ENCODE measurements at regions not wholly inside any gene's neighbourhood (a gene's known extent, or its start where the extent isn't known, plus 50 kb on each side); places are given as distances from the start of the nearest gene placed in this dataset.

DNA sequence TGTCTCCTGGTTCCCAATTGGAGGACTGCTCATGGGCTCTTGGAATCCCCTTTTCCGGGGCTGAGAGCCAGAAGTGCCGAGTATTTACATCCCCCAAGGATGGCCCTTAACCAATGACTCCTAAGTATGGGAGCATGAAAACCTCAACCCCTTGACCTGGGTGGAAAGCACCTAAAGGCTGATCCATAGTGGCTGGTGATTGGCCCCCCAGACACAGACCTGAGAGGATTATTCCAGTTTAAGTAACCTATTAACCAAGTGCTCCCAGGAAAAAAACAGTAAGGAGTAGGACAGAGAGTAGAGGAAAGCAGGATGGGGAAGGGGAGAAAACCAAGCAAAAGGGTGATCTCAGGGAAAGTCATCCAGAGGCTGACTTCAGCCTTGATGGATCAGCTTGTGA is 206.1 kb upstream of the RND3 start:
- Mint-ChIP-seq H3K9me3 (peaks cover 0 to 3% (median 0%) of the 10 kb centered on the region in 8 donors), H3K4me1 (no peaks in the 10 kb centered on the region), H3K27me3 (no peaks in the 10 kb centered on the region), H3K4me3 (no peak overlapping the region), H3K27ac (no peak overlapping the region), H3K36me3 (no peaks in the 10 kb centered on the region)
- Histone ChIP-seq H3K4me3 (ENCODE audit: low read length in 2 of 2) (no peak overlapping the region), H3K27me3 (ENCODE audit: insufficient read depth, low read length) (no peaks in the 10 kb centered on the region), H3K36me3 (ENCODE audit: insufficient read depth, low read length) (no peaks in the 10 kb centered on the region), H3K9me3 (ENCODE audit: control insufficient read depth in 1 of 2, low read length in 2 of 2) (no peaks in the 10 kb centered on the region), H3K4me1 (ENCODE audit: insufficient read depth, low read length) (no peaks in the 10 kb centered on the region), H3K27ac (ENCODE audit: low read depth, low read length) (no peak overlapping the region)
- CTCF ChIA-PET (ENCODE audit: partially characterized antibody) = no interaction called here
- POLR2A ChIA-PET (ENCODE audit: partially characterized antibody) = no interaction called here
- DNase-seq = no peak
- intact Hi-C loops (cut with micrococcal nuclease) = no loop called here

DNA sequence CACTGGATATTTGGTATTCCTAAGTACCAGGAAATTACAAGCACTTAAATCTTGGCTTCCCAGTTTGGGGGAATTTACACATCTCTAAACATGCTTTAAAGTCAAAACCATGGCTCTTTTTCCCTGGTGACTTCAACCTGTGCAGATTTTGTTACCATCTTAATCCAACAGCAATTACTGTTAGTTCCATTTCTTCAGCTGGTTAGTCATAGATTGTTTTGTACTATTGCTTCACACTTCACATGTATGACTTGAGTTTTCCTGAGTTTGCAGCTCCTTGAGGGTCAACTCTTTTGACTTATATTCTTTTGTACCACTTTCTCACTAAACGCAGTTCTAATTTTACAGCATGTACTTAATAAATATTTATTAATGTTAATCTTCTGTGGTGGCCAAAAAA is 203.4 kb upstream of the RND3 start:
- H3K27me3 Mint-ChIP-seq = no peaks in the 10 kb centered on the region
- no peaks in the 10 kb centered on the region for H3K4me1 Mint-ChIP-seq
- intact Hi-C loops (cut with micrococcal nuclease) = no loop called here
- ChIA-PET CTCF (ENCODE audit: partially characterized antibody) (no interaction called here), POLR2A (ENCODE audit: partially characterized antibody) (no interaction called here)
- H3K9me3 ChIP-seq (ENCODE audit: control insufficient read depth in 1 of 2, low read length in 2 of 2) = no peaks in the 10 kb centered on the region
- H3K9me3 Mint-ChIP-seq = peaks cover 0 to 2% (median 0%) of the 10 kb centered on the region in 8 donors
- H3K36me3 ChIP-seq (ENCODE audit: insufficient read depth, low read length) = no peaks in the 10 kb centered on the region
- H3K4me3 ChIP-seq (ENCODE audit: low read length in 2 of 2) = no peak overlapping the region
- H3K36me3 Mint-ChIP-seq = no peaks in the 10 kb centered on the region
- H3K27ac Mint-ChIP-seq = no peak overlapping the region
- H3K27me3 ChIP-seq (ENCODE audit: insufficient read depth, low read length) = no peaks in the 10 kb centered on the region
- H3K4me3 Mint-ChIP-seq = no peak overlapping the region
- H3K27ac ChIP-seq (ENCODE audit: low read depth, low read length) = no peak overlapping the region
- H3K4me1 ChIP-seq (ENCODE audit: insufficient read depth, low read length) = no peaks in the 10 kb centered on the region
- DNase-seq = no peak

DNA sequence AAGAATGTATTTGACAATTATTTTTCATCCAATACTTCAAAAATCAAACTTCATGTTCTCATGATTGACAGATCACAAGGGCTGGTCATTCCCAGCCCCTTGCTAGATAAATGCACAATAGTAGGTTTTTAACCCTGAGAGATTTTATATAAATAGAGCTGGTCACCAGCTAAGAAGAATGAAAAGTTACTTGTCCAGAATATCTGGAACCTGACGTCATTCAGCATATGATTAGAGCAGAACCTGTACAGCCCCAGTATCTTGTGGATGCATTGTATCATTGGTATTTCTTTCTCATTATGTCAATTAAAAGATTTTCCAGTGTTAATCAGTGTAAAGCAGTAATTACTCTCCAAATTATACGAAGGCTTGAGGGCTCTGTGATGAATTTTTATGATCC is 202.8 kb upstream of the RND3 start:
- no peaks in the 10 kb centered on the region for H3K27me3 Mint-ChIP-seq
- DNase-seq = no peak
- POLR2A ChIA-PET (ENCODE audit: partially characterized antibody) = no interaction called here
- CTCF ChIA-PET (ENCODE audit: partially characterized antibody) = no interaction called here
- Histone ChIP-seq H3K27ac (ENCODE audit: low read depth, low read length) (no peak overlapping the region), H3K9me3 (ENCODE audit: control insufficient read depth in 1 of 2, low read length in 2 of 2) (no peaks in the 10 kb centered on the region), H3K27me3 (ENCODE audit: insufficient read depth, low read length) (no peaks in the 10 kb centered on the region), H3K36me3 (ENCODE audit: insufficient read depth, low read length) (no peaks in the 10 kb centered on the region), H3K4me3 (ENCODE audit: low read length in 2 of 2) (no peak overlapping the region), H3K4me1 (ENCODE audit: insufficient read depth, low read length) (no peaks in the 10 kb centered on the region)
- no peak overlapping the region for H3K4me3 Mint-ChIP-seq
- intact Hi-C loops (cut with micrococcal nuclease) = no loop called here
- H3K4me1 Mint-ChIP-seq = no peaks in the 10 kb centered on the region
- H3K27ac Mint-ChIP-seq = no peak overlapping the region
- H3K9me3 Mint-ChIP-seq = no peaks in the 10 kb centered on the region
- H3K36me3 Mint-ChIP-seq = no peaks in the 10 kb centered on the region

DNA sequence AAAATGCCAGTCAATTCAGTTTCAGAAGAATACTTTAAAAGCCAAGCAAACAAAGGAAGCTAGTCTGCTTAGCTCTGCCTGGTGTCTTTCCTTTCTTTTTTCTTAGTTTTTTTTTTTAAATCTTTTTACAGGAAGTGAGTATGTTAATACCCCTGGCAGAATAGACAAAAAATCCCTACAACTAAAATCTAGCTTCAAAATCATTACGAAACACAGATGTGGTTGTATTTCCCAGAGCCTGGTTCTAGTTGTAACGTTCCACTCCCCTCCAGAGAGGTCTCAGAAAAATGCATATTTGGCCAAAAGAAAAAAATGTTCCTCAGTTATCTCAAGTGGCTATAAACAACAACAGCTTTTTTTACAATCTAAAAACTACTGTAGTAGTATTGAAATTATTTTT is 202.1 kb upstream of the RND3 start:
- H3K4me3 ChIP-seq (ENCODE audit: low read length in 2 of 2) = no peak overlapping the region
- Mint-ChIP-seq H3K4me1 (no peaks in the 10 kb centered on the region), H3K9me3 (no peaks in the 10 kb centered on the region), H3K36me3 (no peaks in the 10 kb centered on the region), H3K27me3 (no peaks in the 10 kb centered on the region), H3K4me3 (no peak overlapping the region), H3K27ac (no peak overlapping the region)
- intact Hi-C loops (cut with micrococcal nuclease) = no loop called here
- CTCF ChIA-PET (ENCODE audit: partially characterized antibody) = no interaction called here
- H3K36me3 ChIP-seq (ENCODE audit: insufficient read depth, low read length) = no peaks in the 10 kb centered on the region
- no peak overlapping the region for H3K27ac ChIP-seq (ENCODE audit: low read depth, low read length)
- POLR2A ChIA-PET (ENCODE audit: partially characterized antibody) = no interaction called here
- no peaks in the 10 kb centered on the region for H3K4me1 ChIP-seq (ENCODE audit: insufficient read depth, low read length)
- H3K27me3 ChIP-seq (ENCODE audit: insufficient read depth, low read length) = no peaks in the 10 kb centered on the region
- no peak for DNase-seq
- H3K9me3 ChIP-seq (ENCODE audit: control insufficient read depth in 1 of 2, low read length in 2 of 2) = no peaks in the 10 kb centered on the region

DNA sequence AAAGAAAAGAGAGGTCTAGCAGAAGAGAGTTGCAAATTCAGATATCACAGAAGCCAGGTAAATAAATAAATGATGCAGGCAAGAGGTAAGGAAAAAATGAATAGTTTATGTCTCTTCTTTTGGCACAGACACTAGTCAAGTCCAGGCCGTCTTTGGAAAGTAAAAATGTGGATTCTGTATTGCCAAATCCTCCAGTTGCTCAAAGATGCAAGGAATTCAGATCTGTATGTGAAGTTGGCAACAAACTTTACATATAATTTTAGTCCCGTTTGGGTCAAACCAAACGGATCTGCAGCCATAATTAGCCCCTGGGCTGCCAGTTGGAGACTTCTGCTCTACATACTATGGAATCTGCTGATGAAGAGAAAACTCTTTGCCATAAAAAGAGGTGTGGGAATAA is 200.5 kb upstream of the RND3 start:
- no peaks in the 10 kb centered on the region for H3K4me1 Mint-ChIP-seq
- H3K27ac Mint-ChIP-seq = no peak overlapping the region
- Histone ChIP-seq H3K27ac (ENCODE audit: low read depth, low read length) (no peak overlapping the region), H3K9me3 (ENCODE audit: control insufficient read depth in 1 of 2, low read length in 2 of 2) (no peaks in the 10 kb centered on the region), H3K36me3 (ENCODE audit: insufficient read depth, low read length) (no peaks in the 10 kb centered on the region), H3K4me3 (ENCODE audit: low read length in 2 of 2) (no peak overlapping the region), H3K27me3 (ENCODE audit: insufficient read depth, low read length) (no peaks in the 10 kb centered on the region), H3K4me1 (ENCODE audit: insufficient read depth, low read length) (no peaks in the 10 kb centered on the region)
- no peaks in the 10 kb centered on the region for H3K9me3 Mint-ChIP-seq
- no peaks in the 10 kb centered on the region for H3K36me3 Mint-ChIP-seq
- H3K27me3 Mint-ChIP-seq = no peaks in the 10 kb centered on the region
- no peak overlapping the region for H3K4me3 Mint-ChIP-seq
- intact Hi-C loops (cut with micrococcal nuclease) = no loop called here
- no peak for DNase-seq
- CTCF ChIA-PET (ENCODE audit: partially characterized antibody) = no interaction called here
- POLR2A ChIA-PET (ENCODE audit: partially characterized antibody) = no interaction called here

DNA sequence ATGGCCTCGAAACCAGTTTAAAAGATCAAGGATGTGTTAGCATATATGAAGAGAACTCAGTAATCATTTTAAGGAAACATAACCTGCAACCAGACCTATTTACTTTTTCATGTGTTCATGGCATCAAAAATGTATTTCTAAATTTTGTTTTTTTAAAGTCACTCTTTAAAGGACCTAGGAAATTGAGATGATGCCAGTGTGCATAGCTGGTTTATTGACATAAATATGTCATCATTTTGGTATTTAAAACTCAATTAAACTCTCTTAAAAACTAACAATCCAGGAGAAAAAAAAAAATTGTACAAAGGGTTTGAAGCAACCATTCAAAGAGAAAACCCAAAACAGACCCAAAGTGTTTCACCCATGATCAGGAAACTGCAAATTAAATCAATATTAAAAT is 198.9 kb upstream of the RND3 start:
- no peaks in the 10 kb centered on the region for H3K36me3 ChIP-seq (ENCODE audit: insufficient read depth, low read length)
- no peaks in the 10 kb centered on the region for H3K27me3 Mint-ChIP-seq
- no peaks in the 10 kb centered on the region for H3K27me3 ChIP-seq (ENCODE audit: insufficient read depth, low read length)
- no peaks in the 10 kb centered on the region for H3K9me3 Mint-ChIP-seq
- ChIA-PET CTCF (ENCODE audit: partially characterized antibody) (no interaction called here), POLR2A (ENCODE audit: partially characterized antibody) (no interaction called here)
- no peaks in the 10 kb centered on the region for H3K36me3 Mint-ChIP-seq
- no peak overlapping the region for H3K27ac ChIP-seq (ENCODE audit: low read depth, low read length)
- DNase-seq = no peak
- no peak overlapping the region for H3K4me3 Mint-ChIP-seq
- H3K4me1 ChIP-seq (ENCODE audit: insufficient read depth, low read length) = no peaks in the 10 kb centered on the region
- no peaks in the 10 kb centered on the region for H3K9me3 ChIP-seq (ENCODE audit: control insufficient read depth in 1 of 2, low read length in 2 of 2)
- H3K4me3 ChIP-seq (ENCODE audit: low read length in 2 of 2) = no peak overlapping the region
- H3K4me1 Mint-ChIP-seq = no peaks in the 10 kb centered on the region
- no peak overlapping the region for H3K27ac Mint-ChIP-seq
- intact Hi-C loops (cut with micrococcal nuclease) = no loop called here

DNA sequence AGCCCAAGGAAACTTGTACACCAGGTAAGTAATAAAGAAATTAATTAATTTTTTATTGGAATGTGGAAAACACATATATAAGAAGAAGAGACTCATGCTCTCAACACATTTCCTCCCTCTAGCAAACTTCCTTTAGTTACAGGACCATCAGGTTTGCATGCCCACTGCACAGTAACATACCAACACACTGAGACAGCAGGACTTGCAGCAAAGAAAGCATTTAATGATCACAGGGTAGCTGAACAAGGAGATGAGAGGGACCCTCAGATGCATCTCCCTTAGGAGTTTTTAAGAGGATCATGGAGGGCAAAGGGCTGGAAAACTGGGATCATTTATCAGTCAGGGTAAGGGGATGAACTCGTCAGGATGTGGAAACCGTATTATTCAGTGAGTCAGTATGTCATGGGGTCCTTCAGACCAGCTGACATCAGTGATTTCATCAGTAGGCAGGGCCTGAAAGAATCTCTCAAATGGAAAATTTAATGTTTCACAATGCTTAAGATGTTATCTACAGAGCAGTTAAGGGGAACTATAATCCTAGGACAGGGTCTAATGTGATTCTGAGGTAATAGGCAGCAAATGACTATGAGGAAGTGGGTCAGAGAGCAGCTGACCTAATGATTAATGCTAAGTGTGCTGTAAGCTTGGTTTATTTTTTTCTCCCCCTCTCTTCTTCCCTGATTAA is 193.8 kb upstream of the RND3 start:
- ChIA-PET POLR2A (ENCODE audit: partially characterized antibody) (no interaction called here), CTCF (ENCODE audit: partially characterized antibody) (no interaction called here)
- no peaks in the 10 kb centered on the region for H3K36me3 Mint-ChIP-seq
- no peak overlapping the region for H3K27ac Mint-ChIP-seq
- Histone ChIP-seq H3K4me3 (ENCODE audit: low read length in 2 of 2) (no peak overlapping the region), H3K27ac (ENCODE audit: low read depth, low read length) (no peak overlapping the region), H3K27me3 (ENCODE audit: insufficient read depth, low read length) (no peaks in the 10 kb centered on the region), H3K9me3 (ENCODE audit: control insufficient read depth in 1 of 2, low read length in 2 of 2) (no peaks in the 10 kb centered on the region), H3K36me3 (ENCODE audit: insufficient read depth, low read length) (no peaks in the 10 kb centered on the region), H3K4me1 (ENCODE audit: insufficient read depth, low read length) (no peaks in the 10 kb centered on the region)
- DNase-seq = no peak
- no peak overlapping the region for H3K4me3 Mint-ChIP-seq
- peaks cover 0 to 2% (median 0%) of the 10 kb centered on the region in 8 donors for H3K9me3 Mint-ChIP-seq
- intact Hi-C loops (cut with micrococcal nuclease) = no loop called here
- H3K4me1 Mint-ChIP-seq = no peaks in the 10 kb centered on the region
- H3K27me3 Mint-ChIP-seq = no peaks in the 10 kb centered on the region

All from CD4-positive, alpha-beta memory T cell (primary cell).